ENCODE measurements at regions not wholly inside any gene's neighbourhood (a gene's known extent, or its start where the extent isn't known, plus 50 kb on each side); places are given as distances from the start of the nearest gene placed in this dataset.

- intact Hi-C loops (cut with DNase I, micrococcal nuclease): no loop called here
- Histone ChIP-seq H3K27ac (ENCODE audit: low read depth in 1 of 2, low read length in 2 of 2) (peak overlapping the region in 1 of 2 donors; percentile 8), H3K4me3 (ENCODE audit: low read length) (no peak overlapping the region), H3K27me3 (ENCODE audit: control insufficient read depth in 1 of 2, insufficient read depth in 2 of 2, low read length in 2 of 2) (no peaks in the 10 kb centered on the region), H3K36me3 (ENCODE audit: insufficient read depth, low read length) (peaks cover 35% of the 10 kb centered on the region), H3K9me3 (ENCODE audit: control insufficient read depth in 1 of 2, insufficient read depth in 1 of 2, low read length in 2 of 2) (no peaks in the 10 kb centered on the region), H3K4me1 (ENCODE audit: insufficient read depth, low read length) (peaks cover 10% of the 10 kb centered on the region)
- Mint-ChIP-seq H3K4me3 (no peak overlapping the region), H3K27ac (peak overlapping the region; percentile 98), H3K9me3 (no peaks in the 10 kb centered on the region), H3K4me1 (ENCODE audit: low read depth) (peaks cover 74% of the 10 kb centered on the region), H3K36me3 (ENCODE audit: low read depth) (peaks cover 65% of the 10 kb centered on the region), H3K27me3 (no peaks in the 10 kb centered on the region)
- ATAC-seq (ENCODE audit: poor library complexity) (no peak), DNase-seq (no peak)
- CTCF ChIA-PET: no interaction called here
- TF ChIP-seq CTCF (IDR thresholded peaks at IDR 0.05): no peak
- POLR2A ChIA-PET: no interaction called here
These were observed 80.2 kb upstream of the ZNF169 start for GRCh38 chr9:94178927-94179326.

- Histone ChIP-seq H3K27me3 (ENCODE audit: control insufficient read depth in 1 of 2, insufficient read depth in 2 of 2, low read length in 2 of 2) (no peaks in the 10 kb centered on the region), H3K27ac (ENCODE audit: low read depth in 1 of 2, low read length in 2 of 2) (no peak overlapping the region), H3K36me3 (ENCODE audit: insufficient read depth, low read length) (peaks cover 15% of the 10 kb centered on the region), H3K4me3 (ENCODE audit: low read length) (no peak overlapping the region), H3K4me1 (ENCODE audit: insufficient read depth, low read length) (peaks cover 3% of the 10 kb centered on the region), H3K9me3 (ENCODE audit: control insufficient read depth in 1 of 2, insufficient read depth in 1 of 2, low read length in 2 of 2) (no peaks in the 10 kb centered on the region)
- Mint-ChIP-seq H3K9me3 (no peaks in the 10 kb centered on the region), H3K4me3 (no peak overlapping the region), H3K36me3 (ENCODE audit: low read depth) (peaks cover 45% of the 10 kb centered on the region), H3K27ac (peak overlapping the region; percentile 68), H3K4me1 (ENCODE audit: low read depth) (peaks cover 56% of the 10 kb centered on the region), H3K27me3 (no peaks in the 10 kb centered on the region)
- no peak for DNase-seq
- ATAC-seq (ENCODE audit: poor library complexity): no peak
- CTCF ChIA-PET: no interaction called here
- no peak for TF ChIP-seq CTCF (IDR thresholded peaks at IDR 0.05)
- POLR2A ChIA-PET: interaction anchor here (0.6 to 0.7 kb wide), 2 partner anchors 9 to 15 kb away, joined by 3 read pairs; no protein-coding TSS in a partner anchor
- intact Hi-C loops (cut with DNase I, micrococcal nuclease): no loop called here
These were observed 77.5 kb upstream of the ZNF169 start for GRCh38 chr9:94181408-94182181.

- ATAC-seq (ENCODE audit: poor library complexity) (no peak), DNase-seq (no peak)
- intact Hi-C loops (cut with DNase I, micrococcal nuclease): no loop called here
- no peak overlapping the region for H3K27ac ChIP-seq (ENCODE audit: low read depth in 1 of 2, low read length in 2 of 2)
- Mint-ChIP-seq H3K27me3 (no peaks in the 10 kb centered on the region), H3K27ac (peak overlapping the region; percentile 68), H3K4me1 (ENCODE audit: low read depth) (peaks cover 47% of the 10 kb centered on the region), H3K4me3 (no peak overlapping the region), H3K9me3 (no peaks in the 10 kb centered on the region), H3K36me3 (ENCODE audit: low read depth) (peaks cover 42% of the 10 kb centered on the region)
- H3K9me3 ChIP-seq (ENCODE audit: control insufficient read depth in 1 of 2, insufficient read depth in 1 of 2, low read length in 2 of 2): no peaks in the 10 kb centered on the region
- no peak for TF ChIP-seq CTCF (IDR thresholded peaks at IDR 0.05)
- no peak overlapping the region for H3K4me3 ChIP-seq (ENCODE audit: low read length)
- CTCF ChIA-PET: no interaction called here
- no peaks in the 10 kb centered on the region for H3K27me3 ChIP-seq (ENCODE audit: control insufficient read depth in 1 of 2, insufficient read depth in 2 of 2, low read length in 2 of 2)
- POLR2A ChIA-PET: interaction anchor here (0.7 kb wide), 1 partner anchor 16 kb away, joined by 3 read pairs; no protein-coding TSS in a partner anchor
- H3K4me1 ChIP-seq (ENCODE audit: insufficient read depth, low read length): peaks cover 3% of the 10 kb centered on the region
- peaks cover 5% of the 10 kb centered on the region for H3K36me3 ChIP-seq (ENCODE audit: insufficient read depth, low read length)
These were observed 76.6 kb upstream of the ZNF169 start for GRCh38 chr9:94182532-94182931.

Measured in CD4-positive, alpha-beta T cell (primary cell).